GM12874 (cell line): ENCODE measurements at regions not wholly inside any gene's neighbourhood (a gene's known extent, or its start where the extent isn't known, plus 50 kb on each side); places are given as distances from the start of the nearest gene placed in this dataset.

Source experiments
- CTCF ChIP-seq: IDR thresholded peaks from 2 replicates; pipeline ENCODE4 v1.5.1; 2011; ENCODE audit warnings: low read depth, mild to moderate bottlenecking, control low read depth, low read length, moderate library complexity; ENCODE audit not compliant: insufficient read depth

- no peak for TF ChIP-seq CTCF
Observed at GRCh38 chr15:97604677-97605076, 355.8 kb upstream of the ARRDC4 start.

GRCh38 chr15:97615114-97615513 is 345.4 kb upstream of the ARRDC4 start:
- TF ChIP-seq CTCF, result no peak

GRCh38 chr15:97623091-97623661 is 337.3 kb upstream of the ARRDC4 start:
- TF ChIP-seq CTCF, result no peak

GRCh38 chr15:97627634-97628033 is 332.9 kb upstream of the ARRDC4 start:
- no peak for TF ChIP-seq CTCF

GRCh38 chr15:97645758-97646157 is 314.7 kb upstream of the ARRDC4 start:
- TF ChIP-seq CTCF, result no peak

- no peak for TF ChIP-seq CTCF
Observed at GRCh38 chr15:97648728-97649127, 311.8 kb upstream of the ARRDC4 start.

GRCh38 chr15:97652041-97652440 is 308.5 kb upstream of the ARRDC4 start:
- no peak for TF ChIP-seq CTCF
